Kidney (tissue), 13 donors: ENCODE measurements at regions not wholly inside any gene's neighbourhood (a gene's known extent, or its start where the extent isn't known, plus 50 kb on each side); places are given as distances from the start of the nearest gene placed in this dataset.

ENCODE experiments used
- DNase-seq, 5 donors: peaks; one replicate each; pipeline ENCODE4 v3.0.0-alpha.2; 2013 to 2020
- FAIRE-seq: peaks from 2 replicates; lab custom pipeline; 2012; peaks lifted over from hg19 to GRCh38; lab: Jason Lieb, UNC
- H3K27ac ChIP-seq, 2 donors: one replicate each; pipeline ENCODE4 v1.7.0; 2013; ENCODE audit warnings: low read depth in 2 of 2, low read length in 2 of 2, inconsistent platforms in 1 of 2
- H3K27me3 ChIP-seq: one replicate; pipeline ENCODE4 v1.7.1; 2013; ENCODE audit warnings: low read length, inconsistent platforms; ENCODE audit not compliant: control insufficient read depth, insufficient read depth
- H3K36me3 ChIP-seq, 3 donors: one replicate each; pipeline versions ENCODE4 v1.7.0 to v1.7.1; 2013; ENCODE audit warnings: low read length in 3 of 3, control low read depth in 1 of 3, inconsistent platforms in 1 of 3; ENCODE audit not compliant: insufficient read depth in 3 of 3, control insufficient read depth in 2 of 3
- H3K4me1 ChIP-seq, 3 donors: one replicate each; pipeline versions ENCODE4 v1.7.0 to v1.7.1; 2013; ENCODE audit warnings: low read length in 3 of 3, inconsistent platforms in 1 of 3, low read depth in 1 of 3; ENCODE audit not compliant: control insufficient read depth in 2 of 3, insufficient read depth in 2 of 3
- H3K4me3 ChIP-seq, 3 donors: one replicate each; pipeline versions ENCODE4 v1.7.0 to v1.8.1; 2013; ENCODE audit warnings: low read length in 3 of 3, control low read depth in 1 of 3, inconsistent platforms in 1 of 3
- H3K9ac ChIP-seq, 3 donors: one replicate each; pipeline versions ENCODE4 v1.7.0 to v1.7.1; 2013; ENCODE audit warnings: low read length in 3 of 3, control low read depth in 1 of 3, inconsistent platforms in 1 of 3
- H3K9me3 ChIP-seq, 3 donors: one replicate each; pipeline versions ENCODE4 v1.7.0 to v1.7.1; 2013; ENCODE audit warnings: low read length in 3 of 3, control low read depth in 1 of 3, inconsistent platforms in 1 of 3; ENCODE audit not compliant: control insufficient read depth in 2 of 3, insufficient read depth in 1 of 3
- intact Hi-C: fragments of 100-400 bp; cut with DNase I; formaldehyde crosslinking; loops from one replicate; pipeline ENCODE4 v1.11.1; 2022
- TF ChIP-seq, protein P1 (sequence below): IDR thresholded peaks from 3 replicates; pipeline ENCODE4 v1.5.1; 2012; ENCODE audit warnings: mild to moderate bottlenecking, moderate library complexity, borderline replicate concordance; ENCODE audit not compliant: insufficient read depth; ENCODE audit errors: extremely low read depth
- donor health status: control.
- donor health status: control.
- donor health status: control.
- donor health status: control.
- donor health status: control.
- donor health status: DM: yes; HTN: yes; CAD: no.
- donor health status: Normal renal cell carcinoma (clear cell type).

DNA sequence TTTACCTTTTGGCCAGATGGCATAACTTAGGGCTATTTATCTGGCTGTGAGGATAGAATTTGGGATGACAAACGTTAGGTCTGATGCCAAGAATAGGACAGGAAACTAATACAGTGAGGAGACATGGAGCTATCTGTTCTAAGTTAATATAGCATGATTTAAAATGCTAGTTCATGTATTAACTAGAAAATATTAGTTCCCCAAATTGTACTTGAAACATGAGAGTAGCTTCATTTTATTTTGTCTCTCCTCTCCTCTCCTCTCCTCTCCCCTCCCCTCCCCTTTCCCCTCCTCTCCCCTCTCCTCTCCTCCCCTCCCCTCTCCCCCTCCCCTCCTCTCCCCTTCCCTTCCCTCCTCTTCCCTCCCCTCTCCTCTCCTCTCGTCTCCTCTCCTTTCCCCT is 101.1 kb upstream of the MYO16 start:
- H3K27me3 ChIP-seq: no peaks in the 10 kb centered on the region
- H3K36me3 ChIP-seq: no peaks in the 10 kb centered on the region
- DNase-seq (no peak), FAIRE-seq (no peak)
- no peak overlapping the region for H3K4me3 ChIP-seq
- H3K9ac ChIP-seq: no peak overlapping the region
- no peaks in the 10 kb centered on the region for H3K9me3 ChIP-seq
- TF ChIP-seq, protein P1, sequence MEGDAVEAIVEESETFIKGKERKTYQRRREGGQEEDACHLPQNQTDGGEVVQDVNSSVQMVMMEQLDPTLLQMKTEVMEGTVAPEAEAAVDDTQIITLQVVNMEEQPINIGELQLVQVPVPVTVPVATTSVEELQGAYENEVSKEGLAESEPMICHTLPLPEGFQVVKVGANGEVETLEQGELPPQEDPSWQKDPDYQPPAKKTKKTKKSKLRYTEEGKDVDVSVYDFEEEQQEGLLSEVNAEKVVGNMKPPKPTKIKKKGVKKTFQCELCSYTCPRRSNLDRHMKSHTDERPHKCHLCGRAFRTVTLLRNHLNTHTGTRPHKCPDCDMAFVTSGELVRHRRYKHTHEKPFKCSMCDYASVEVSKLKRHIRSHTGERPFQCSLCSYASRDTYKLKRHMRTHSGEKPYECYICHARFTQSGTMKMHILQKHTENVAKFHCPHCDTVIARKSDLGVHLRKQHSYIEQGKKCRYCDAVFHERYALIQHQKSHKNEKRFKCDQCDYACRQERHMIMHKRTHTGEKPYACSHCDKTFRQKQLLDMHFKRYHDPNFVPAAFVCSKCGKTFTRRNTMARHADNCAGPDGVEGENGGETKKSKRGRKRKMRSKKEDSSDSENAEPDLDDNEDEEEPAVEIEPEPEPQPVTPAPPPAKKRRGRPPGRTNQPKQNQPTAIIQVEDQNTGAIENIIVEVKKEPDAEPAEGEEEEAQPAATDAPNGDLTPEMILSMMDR: no peak
- no peak overlapping the region for H3K27ac ChIP-seq
- no peaks in the 10 kb centered on the region for H3K4me1 ChIP-seq
- intact Hi-C loops: no loop called here

DNA sequence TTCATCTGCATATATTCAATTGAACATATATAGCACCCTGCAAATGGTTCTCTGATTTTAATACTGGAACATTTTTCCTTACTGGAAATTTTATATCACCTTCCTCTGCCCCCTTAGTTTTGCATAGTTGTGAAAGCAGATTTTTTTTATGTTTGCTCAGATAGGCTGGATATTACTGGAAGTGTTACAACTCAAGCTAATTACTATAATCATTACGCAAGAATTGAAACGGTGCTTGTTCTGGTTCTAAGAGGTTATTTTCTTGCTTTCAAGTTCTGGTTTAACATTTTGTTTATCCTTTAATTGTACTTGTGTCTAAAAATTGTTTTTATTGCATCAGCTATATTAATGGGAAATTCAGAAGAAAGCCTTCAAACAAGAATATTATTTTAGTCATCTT is 95.6 kb upstream of the MYO16 start:
- Histone ChIP-seq H3K4me1 (no peaks in the 10 kb centered on the region), H3K9ac (no peak overlapping the region), H3K27me3 (no peaks in the 10 kb centered on the region), H3K36me3 (no peaks in the 10 kb centered on the region), H3K27ac (no peak overlapping the region), H3K4me3 (no peak overlapping the region), H3K9me3 (no peaks in the 10 kb centered on the region)
- DNase-seq: no peak
- TF ChIP-seq, protein P1: no peak
- no peak for FAIRE-seq
- intact Hi-C loops: no loop called here

DNA sequence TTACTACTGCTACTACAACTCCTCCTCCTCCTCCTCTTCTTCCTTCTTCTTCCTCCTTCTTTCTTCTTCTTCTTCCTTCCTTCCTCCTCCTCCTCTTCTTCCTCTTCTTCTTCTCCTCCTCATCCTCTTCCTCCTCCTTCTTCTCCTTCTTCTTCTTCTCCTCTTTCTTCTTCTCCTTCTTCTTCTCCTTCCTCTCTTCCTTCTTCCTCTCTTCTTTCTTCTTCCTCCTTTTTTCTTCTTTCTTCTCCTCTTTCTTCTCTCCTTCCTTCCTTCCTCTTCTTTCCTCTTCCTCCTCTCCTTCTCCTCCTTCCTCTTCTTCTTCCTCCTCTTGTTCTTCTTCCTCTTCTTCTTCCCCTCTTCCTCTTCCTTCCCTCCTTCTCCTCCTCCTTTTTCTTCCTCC is 94.7 kb upstream of the MYO16 start:
- no peaks in the 10 kb centered on the region for H3K27me3 ChIP-seq
- H3K9ac ChIP-seq: no peak overlapping the region
- no peak for DNase-seq
- H3K27ac ChIP-seq: no peak overlapping the region
- no peak overlapping the region for H3K4me3 ChIP-seq
- TF ChIP-seq, protein P1: no peak
- intact Hi-C loops: no loop called here
- no peaks in the 10 kb centered on the region for H3K36me3 ChIP-seq
- no peaks in the 10 kb centered on the region for H3K9me3 ChIP-seq
- no peak for FAIRE-seq
- no peaks in the 10 kb centered on the region for H3K4me1 ChIP-seq

DNA sequence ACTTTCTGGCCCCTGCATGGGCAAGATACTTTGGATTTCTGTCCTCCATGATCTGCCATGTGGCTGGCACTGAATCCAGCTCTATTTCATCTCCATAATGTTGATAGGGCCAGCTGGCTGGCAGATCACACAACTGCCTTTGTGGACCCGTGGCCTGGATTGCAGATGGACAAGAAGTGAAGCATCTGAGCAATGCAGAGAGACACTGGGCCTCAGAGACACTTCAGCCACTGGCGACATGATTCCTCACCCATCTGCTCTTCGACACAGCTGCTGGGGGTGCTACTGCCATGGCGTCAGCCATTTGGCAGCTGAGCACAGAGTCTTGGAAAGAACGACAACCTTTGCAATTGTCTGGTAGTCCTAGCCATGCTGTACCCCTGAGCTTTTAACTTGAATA is 79.5 kb upstream of the MYO16 start:
- Histone ChIP-seq H3K4me1 (no peaks in the 10 kb centered on the region), H3K9me3 (no peaks in the 10 kb centered on the region), H3K4me3 (no peak overlapping the region), H3K9ac (no peak overlapping the region), H3K27ac (no peak overlapping the region), H3K36me3 (no peaks in the 10 kb centered on the region), H3K27me3 (no peaks in the 10 kb centered on the region)
- no peak for DNase-seq
- FAIRE-seq: no peak
- intact Hi-C loops: no loop called here
- TF ChIP-seq, protein P1: no peak
